Hematopoietic multipotent progenitor cell treated with erythropoietin and hydrocortisone succinate and interleukin-3 and kit ligand, for 8 days (in vitro differentiated cells): ENCODE measurements at regions not wholly inside any gene's neighbourhood (a gene's known extent, or its start where the extent isn't known, plus 50 kb on each side); places are given as distances from the start of the nearest gene placed in this dataset.

Experiments used
- DNase-seq: peaks from one replicate; pipeline ENCODE4 v3.0.0-alpha.2; 2015

DNA sequence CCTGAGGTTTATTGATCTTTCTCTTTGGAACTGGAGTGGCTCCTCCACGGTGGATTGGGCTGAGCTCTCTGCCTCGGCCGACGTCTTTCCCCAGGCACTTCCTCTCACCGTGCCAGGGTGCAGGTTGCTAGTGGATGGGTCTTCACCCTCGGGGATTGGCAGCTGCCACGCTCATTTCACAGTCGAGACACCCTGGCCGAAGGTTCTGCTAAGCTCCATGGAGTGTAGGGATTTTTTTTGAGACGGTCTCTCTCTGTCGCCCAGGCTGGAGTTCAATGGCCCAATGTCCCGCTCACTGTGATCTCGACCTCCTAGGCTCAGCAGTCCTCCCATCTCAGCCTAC is 280.8 kb downstream of the SEC14L1 start:
- no peak for DNase-seq

- no peak for DNase-seq
Measured at GRCh38 chr17:77422104-77422747, 281.5 kb downstream of the SEC14L1 start.

GRCh38 chr17:77422748-77423113 is 282.0 kb downstream of the SEC14L1 start:
- no peak for DNase-seq

DNA sequence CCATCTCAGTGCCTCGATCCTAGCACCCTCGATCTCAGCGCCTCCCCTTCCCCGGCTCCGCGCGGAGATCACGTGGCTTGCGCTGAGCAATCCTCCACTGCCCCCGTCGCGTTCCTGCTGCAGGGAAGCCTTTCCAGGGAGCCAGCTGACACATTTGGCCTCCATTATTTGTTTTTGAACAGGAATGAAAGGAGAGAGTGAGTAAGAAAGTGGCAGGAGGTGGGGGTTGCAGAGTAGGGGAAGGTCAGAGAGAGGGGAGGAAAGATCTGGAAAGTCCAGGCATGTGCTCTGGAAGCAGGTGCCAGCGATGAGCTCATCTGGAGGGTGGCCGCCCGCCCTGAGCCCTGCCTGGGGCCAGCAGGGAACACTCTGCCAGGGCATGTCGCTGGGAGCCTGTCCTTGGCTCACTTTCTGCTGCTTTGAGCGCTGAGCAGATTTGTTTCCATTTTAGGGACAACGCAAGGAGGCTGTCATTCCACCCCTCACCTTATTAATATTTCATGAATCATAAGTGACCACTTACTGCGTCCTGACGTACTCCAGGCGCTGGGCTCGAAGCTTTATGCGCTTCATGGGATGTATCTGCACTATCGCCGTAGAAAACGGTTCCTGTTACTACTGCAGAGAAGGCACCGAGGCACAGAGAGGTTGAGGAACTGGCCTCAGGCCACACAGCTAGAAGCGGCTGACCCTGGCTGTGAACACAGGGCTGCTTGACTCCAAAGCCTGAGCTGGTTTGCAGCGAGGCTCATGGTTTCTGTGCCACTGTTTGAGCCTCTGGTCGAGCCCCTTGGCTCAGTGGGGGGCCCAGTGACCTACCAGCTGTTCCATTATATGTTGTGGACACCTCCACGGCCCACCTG is 283.1 kb downstream of the SEC14L1 start:
- DNase-seq = no peak

- DNase-seq = no peak
Measured at GRCh38 chr17:77424585-77425344, 284.0 kb downstream of the SEC14L1 start.

GRCh38 chr17:77425348-77425747 is 284.6 kb downstream of the SEC14L1 start:
- no peak for DNase-seq

GRCh38 chr17:77425791-77426641 is 285.2 kb downstream of the SEC14L1 start:
- no peak for DNase-seq

- DNase-seq = peak; percentile 27
Measured at GRCh38 chr17:77426676-77427386, 286.1 kb downstream of the SEC14L1 start.

- DNase-seq = no peak
Measured at GRCh38 chr17:77427391-77427991, 286.7 kb downstream of the SEC14L1 start.

GRCh38 chr17:77428020-77428748 is 287.4 kb downstream of the SEC14L1 start:
- DNase-seq = peak; percentile 34

DNA sequence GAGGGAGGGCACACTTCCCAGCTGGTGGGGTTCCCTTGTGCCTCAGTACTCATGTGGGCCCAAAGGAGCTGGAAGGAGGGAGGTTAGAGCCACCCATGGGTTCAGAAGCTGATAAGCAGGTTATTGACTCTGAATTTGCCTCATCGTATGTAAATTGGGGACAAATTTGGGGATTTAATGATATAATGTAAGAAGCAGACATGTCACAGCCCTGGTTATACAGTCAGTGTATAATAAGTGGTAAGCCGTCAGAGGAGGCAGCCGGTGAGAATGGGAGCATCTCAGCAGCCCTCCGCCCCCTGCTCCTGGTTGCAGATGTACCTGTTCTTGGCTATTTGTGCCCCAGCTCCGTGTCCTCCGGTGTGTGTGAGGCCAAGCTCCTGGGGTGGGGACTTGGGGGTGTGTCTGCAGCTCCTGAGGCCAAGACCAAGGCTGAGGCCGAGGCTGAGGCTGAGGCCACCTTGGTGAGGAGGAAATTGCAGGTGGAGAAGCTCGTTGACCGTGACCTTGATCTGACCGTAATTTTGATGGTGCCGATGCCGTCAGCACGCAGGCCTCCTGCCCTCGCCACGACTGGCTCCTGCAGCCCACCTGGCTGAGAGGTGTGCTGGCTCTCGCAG is 288.1 kb downstream of the SEC14L1 start:
- no peak for DNase-seq

DNA sequence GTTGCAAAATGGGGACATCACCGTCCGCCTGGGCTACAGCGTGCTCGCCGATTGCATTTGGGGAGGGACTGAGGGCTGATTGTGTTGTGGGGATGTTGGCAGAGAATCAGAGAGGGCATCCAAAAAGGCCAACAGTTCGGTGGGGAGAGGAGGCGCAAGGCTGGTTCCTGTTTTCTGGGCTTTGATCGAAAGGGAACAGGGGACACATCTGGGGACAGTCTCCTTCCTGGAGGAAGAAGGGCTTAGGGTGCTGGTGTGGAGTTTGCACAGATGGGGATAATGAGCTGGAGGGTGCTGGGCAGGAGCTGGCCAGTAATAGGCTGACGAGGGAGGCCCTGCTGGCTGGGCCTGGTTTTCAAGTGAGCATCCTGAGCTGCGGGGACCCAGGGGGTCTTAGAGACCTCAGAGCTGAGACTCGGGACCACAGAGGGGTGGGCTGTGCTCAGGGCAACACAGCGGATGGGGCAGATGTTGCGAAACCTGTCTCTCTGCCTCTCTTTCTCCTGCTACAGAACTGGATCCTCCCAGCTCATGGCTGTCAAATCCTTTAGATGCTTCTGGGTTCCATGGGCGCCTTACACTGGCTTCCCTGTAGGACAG is 288.7 kb downstream of the SEC14L1 start:
- no peak for DNase-seq

DNA sequence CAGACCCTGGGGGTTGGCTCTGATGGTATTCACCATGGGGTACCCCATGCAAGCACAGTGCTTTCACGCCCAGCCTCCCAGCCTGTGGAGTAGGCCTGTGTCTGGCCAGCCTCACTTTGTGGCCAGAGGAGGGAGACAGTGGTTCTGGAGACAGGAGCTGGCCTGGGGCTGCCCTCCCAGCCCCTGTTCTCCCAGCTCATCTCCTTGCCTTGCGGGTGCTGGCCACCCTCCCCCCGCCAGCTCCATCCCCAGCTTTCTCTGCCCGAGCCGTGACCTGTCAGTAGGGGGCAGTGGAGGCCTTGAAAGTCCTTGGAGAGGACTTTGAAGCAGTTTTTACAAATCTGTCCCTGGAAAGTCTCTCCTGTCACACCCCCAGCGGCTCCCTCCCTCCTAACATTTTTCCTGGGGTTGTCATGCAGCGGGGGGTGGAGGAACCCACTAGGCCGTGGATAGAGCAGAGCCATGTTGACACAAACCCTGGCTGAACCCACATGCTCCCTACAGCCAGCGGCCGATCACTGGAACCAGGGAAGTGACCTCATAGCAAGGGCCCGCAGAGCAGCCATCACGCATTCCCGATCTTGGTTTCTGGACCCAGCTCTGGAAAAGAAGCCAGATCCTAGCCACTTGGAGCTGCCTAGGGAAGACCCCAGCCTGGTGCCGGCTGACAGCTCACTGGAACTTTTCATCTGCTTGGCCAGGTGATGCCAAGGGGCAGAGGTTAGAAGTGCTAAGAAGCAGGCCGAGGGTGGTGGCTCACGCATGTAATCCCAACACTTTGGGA is 289.4 kb downstream of the SEC14L1 start:
- peak; percentile 71 for DNase-seq

DNA sequence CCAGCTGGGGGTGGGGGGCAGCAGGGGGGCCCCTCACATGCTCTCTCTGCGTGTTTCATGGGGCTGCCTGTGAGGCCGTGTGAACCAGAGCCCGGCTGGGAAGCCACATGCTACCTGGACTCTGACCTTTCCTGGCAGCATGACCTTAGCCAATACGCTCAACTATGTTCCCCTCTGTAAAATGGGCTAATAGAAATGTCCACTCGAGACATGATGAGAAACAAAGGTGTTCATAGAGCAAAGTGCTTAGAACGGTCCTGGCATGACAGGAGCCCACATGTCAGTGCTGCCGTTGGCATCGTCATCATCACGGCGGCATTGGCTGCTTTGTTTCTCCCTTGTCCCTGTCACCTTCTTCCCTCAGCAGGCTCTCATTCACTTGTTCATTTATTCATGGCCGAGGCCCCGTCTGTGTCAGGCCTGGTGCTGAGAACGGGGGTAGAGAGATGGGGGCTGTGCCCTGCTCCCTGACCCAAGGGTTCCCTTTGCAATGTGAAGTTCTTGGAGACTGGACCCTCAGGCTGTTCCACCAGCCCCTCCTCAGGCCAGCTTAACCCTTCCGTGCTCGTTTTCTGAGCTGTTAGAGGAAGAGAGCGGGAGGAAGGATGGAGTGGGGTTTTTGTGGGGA is 291.4 kb downstream of the SEC14L1 start:
- no peak for DNase-seq

- DNase-seq = no peak
Measured at GRCh38 chr17:77432742-77433141, 292.0 kb downstream of the SEC14L1 start.

DNA sequence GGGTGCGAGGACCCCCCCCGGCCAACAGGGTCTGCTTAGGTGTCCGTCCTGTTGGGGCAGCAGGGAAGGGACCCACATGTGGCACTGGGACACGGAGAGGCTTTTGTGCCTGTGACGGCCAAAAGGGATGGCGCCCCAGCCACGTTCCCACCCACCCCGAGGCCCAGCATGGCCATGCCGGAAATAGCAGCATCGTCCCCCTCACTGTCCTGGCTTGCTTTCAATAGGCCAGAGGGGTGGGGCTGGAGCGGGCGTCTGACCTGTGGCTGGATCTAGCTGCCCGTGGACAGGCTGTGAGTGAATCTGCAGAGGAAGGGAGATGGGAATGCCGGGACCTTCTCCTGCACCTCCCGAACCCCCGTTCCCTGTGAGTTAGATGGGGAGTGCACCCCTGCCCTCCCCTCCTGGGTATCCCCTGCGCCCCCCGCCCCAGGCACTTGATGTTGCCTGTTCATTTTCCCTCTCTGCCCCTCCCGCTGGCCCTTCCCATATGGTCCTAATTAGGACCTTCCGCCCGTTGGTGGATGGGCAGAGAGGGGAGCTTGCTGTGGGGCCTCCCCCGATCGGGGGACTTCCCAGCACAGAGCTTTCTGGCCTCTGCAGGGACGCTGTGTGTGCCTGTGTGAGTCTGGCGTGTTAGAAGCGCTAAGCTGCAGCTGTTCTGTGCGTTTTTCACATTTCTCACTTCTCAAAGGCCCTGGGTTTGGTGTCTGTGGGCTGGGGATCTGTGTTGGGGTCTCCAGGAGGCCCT is 292.8 kb downstream of the SEC14L1 start:
- no peak for DNase-seq

DNA sequence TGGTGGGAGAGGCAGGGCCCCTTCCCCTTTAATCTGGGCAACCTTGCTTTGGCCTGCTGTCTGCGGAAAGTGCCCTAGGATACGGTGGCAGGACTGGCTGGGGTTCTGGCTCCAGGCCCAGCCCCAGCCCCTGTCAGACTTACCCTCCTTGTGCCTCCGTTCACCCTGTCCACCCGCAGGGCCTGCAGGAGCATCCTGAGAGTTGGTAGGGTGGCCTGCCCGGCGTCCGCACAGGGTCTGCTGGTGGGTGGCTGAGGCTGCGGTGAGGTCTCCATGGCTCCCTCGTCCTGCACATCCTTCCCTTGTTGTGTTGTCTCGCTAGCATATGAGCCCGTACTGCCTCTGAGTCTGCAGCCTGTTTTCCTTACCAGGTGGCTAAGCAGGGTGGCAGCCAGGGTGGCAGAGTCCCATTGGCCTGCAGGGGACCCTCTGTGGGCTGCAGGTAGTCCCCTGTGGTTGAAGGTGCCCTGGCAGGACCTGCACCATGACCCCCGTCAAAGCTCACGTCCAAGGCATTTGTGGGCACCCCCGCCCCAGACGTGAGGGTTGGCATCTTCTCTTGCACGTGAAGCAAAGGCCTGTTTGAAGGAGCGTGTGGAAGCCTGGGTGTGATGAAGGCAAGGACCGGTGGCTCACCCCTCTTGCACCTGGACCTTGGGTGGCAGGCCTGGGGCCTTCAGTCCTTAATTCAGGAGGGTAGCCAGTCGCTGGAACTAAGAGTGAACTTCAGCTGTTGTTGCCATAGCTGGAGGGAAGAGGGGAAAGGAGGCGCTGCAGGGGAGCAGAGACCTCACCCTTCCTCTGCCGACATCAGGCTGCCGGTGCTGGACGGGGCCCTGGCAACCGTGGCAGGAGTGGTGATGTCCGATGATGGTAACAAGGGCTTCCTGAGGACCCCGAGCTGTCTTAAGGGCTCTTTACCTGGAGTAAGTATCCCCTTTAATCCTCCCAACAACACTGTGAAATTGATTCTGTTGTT is 293.7 kb downstream of the SEC14L1 start:
- DNase-seq = no peak
